HG03432 (cell line): ENCODE measurements at regions not wholly inside any gene's neighbourhood (a gene's known extent, or its start where the extent isn't known, plus 50 kb on each side); places are given as distances from the start of the nearest gene placed in this dataset.
A peak's percentile ranks its signal among the peaks of the same experiment; 100 is the strongest.

ENCODE experiments used
- ATAC-seq: cut with Tn5 transposase; IDR thresholded peaks from one replicate; pipeline ENCODE4 v1.9.1; 2021; ENCODE audit warnings: mild to moderate bottlenecking, moderate library complexity; ENCODE audit not compliant: unreplicated experiment

DNA sequence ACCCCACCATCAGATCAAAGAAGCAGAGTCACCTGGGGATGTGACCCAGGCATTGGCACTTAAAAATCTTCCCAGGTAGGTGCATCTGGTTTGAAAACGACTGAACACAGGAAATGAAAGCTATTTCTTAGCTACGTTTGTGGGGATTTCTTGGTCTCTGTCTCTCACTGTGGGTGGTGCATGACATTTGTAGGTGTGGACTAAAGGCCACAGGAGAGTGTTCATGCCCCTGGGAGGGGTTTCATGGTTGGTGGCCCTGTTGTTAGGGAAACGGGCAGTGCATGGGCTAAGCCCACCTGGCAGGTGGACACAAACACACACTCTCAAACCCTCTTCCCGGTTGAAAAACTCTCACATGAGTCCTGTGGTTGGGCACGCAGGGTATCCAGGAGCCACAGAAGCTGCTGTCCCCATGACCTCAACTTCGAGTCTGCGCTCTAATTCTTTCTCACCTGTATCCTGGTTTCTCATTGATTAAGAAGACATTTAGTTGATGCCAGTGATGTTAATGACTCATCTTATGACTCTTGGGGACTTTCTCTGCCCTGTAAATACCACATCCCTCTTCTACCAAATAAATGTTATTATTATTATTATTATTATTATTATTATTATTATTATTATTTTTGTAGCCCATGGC is 119.4 kb downstream of the MRPS6 start:
- ATAC-seq, result peak; percentile 52

GRCh38 chr21:34195335-34195734 is 122.0 kb downstream of the MRPS6 start:
- no peak for ATAC-seq

DNA sequence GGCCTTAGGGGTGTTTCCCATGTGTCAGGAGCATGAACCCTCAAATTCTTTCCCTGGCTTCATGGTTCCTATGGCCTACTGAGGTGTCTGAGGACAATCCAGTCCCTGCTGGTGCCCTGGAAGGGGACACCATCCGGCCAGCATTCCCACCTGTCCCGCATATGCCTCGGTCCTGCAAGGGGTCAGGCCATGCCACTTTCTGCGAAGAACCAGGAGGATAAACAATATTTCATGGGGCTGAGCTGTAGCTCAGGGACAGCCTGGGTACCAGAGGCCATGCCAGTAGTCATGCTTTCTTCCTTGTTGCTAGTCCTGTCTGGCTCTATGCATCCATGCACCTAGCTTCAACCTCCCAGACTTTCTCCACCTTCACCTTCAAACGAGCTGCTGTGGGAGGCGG is 123.6 kb downstream of the MRPS6 start:
- ATAC-seq, result no peak

DNA sequence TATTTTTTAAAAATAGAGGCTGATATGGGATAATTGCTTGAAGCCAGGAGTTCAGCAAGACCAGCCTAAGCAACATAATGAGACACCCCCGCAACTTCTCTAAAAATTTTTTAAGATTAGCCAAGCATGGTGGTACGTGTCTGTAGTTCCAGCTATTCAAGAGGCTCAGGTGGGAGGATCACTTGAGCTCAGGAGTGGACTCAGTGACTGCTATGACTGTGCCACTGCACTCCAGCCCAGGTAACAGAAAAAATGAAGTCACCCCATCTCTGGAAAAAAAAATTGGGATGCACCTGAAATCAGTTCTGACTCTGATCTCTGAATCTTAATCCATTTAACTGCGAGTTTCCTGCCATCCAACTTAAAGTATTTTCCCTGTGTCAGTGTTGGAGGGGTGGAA is 124.2 kb downstream of the MRPS6 start:
- ATAC-seq, result no peak

DNA sequence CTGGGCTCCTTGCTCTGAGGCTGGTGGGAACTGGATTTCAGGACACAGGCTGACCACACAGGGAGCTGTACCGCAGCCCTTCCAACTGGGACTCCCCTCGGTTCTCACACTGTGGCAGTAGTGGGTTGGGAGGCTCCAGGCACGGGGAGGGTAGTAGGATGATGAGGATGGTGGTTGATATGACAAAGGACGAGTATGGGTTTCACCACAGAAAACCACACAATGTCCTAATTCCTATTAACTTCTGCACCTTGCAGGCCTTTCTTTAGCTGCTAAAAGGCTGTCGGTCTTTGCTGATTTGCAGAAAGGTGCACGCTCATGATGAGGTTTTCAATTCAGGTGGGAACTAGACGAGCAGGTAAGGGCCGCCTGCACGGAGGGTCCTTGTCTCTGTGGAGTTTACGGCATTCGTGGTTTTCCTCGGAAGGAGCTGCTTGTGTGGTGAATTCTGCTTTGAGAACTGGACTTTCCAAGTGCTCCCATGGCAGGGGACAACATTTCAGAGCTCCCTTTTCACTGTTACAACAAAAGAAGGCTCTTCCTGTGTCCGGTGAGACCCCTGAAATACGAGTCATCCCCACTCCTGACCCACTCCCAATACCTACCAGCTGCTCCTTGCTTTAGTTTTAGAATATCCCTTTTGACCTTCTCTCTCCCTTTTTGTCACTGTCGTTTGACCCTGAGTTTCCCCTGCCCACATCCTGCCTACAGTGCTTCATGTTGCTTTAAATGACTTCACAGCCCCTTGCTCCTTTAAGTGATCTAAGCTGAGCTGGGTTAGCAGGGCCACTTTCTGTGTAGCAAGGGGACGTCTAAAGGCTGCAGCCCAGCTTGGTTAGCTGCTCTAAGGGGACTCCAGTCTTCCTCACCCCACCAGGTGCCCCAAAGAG is 125.1 kb downstream of the MRPS6 start:
- peak; percentile 46 for ATAC-seq

GRCh38 chr21:34199121-34199910 is 125.9 kb downstream of the MRPS6 start:
- ATAC-seq, result no peak

GRCh38 chr21:34200288-34200905 is 127.0 kb downstream of the MRPS6 start:
- no peak for ATAC-seq

DNA sequence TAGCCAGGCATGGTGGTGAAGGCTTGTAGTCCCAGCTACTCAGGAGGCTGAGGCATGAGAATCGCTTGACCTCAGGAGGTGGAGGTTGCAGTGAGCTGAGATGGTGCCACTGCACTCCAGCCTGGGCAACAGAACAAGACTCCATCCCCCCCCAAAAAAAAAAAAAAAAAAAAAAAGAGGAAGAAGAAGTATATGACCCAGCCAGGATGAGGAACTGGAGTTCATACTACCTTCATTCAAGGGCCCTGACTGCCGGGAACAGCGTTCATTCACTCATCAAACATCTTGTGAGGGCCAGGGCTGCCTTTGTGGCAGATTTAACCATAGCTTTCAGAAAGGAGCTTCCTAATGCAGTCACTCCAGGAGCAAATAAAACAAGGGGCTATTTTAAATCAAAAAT is 127.6 kb downstream of the MRPS6 start:
- ATAC-seq, result no peak

DNA sequence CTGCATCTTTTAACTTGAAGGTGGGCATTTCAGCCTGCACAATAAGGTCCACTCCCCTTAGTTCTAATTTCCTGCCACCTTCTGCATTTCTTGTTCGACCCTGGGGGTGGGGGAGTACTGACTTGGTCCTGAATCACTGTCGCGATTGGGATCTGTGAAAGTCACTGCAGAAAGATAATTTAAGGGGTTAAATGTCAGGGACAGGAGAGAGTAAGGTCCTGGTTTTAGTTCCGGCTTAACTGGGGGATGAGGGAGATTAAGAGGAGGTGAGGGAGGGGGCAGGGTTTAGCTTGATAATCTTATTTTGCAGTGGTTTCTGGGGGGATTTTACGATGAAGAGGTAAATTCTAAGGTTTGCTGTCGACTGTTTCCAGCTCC is 128.1 kb downstream of the MRPS6 start:
- no peak for ATAC-seq

DNA sequence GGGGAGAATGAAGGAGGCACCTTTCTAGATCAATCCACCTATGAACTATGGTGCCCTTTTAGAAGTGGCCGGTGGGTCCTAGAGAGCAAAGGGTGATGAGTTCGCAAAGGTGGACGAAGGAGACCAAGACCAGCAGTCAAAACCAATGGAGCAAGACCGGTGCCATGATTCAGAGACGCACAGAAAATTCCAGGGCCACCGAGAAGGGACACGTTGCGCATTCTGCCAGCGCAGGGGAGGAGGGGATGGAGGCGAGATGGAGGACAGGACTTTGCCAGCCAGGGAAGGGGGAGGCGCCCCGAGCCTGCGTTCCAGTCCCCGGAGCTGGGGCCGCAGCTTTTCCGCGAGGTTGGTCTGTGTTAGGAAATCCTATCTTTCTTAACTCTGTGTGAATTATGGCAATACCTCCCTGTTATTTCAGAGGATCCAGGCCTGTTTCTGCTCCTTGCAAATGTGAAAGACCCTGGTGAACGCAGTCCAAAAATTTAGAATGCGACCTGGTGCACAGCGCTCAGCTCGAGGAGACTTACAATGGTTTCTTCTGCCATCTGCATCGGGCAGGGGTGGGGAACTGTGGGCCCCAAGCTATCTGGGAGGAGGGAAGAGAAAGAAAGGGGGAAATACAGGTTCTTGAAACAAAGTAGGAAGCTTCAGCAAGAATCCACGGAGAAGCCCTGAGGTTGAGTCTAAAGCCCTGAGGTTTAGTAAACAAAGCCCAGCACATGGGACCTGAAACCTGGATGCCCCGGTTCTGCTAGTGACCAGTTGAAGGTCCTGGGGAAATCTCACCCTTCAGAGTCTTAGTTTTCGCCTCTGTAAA is 129.4 kb downstream of the MRPS6 start:
- no peak for ATAC-seq

DNA sequence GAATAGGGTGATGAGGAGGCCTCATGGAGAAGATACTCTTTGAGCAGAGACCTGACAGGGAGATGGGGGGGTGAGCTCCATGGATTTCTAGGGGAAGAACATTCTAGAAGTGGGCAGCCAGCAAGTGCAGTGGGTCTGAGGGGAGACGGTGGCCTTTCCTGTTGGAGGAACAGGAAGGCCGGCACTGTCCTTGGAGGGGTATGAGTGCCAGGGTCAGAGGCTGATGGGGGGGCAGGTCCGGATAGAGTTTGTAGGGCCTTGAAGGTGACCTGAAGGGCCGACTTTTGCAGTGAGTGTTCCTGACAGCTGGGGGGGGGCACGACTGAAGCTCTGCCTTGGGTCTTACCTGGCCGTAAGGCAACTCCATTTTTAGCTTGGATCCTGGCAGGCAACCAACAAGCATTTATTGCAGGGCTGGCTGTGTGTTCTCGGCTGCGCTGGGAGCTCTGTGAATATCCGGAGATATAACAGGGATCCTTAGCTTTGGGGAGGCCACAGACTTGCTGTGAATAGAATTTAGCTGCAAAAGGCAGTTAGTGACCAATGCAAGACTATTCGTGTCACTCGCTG is 130.6 kb downstream of the MRPS6 start:
- ATAC-seq, result no peak

- no peak for ATAC-seq
These were observed 131.4 kb downstream of the MRPS6 start for GRCh38 chr21:34204481-34205439.

DNA sequence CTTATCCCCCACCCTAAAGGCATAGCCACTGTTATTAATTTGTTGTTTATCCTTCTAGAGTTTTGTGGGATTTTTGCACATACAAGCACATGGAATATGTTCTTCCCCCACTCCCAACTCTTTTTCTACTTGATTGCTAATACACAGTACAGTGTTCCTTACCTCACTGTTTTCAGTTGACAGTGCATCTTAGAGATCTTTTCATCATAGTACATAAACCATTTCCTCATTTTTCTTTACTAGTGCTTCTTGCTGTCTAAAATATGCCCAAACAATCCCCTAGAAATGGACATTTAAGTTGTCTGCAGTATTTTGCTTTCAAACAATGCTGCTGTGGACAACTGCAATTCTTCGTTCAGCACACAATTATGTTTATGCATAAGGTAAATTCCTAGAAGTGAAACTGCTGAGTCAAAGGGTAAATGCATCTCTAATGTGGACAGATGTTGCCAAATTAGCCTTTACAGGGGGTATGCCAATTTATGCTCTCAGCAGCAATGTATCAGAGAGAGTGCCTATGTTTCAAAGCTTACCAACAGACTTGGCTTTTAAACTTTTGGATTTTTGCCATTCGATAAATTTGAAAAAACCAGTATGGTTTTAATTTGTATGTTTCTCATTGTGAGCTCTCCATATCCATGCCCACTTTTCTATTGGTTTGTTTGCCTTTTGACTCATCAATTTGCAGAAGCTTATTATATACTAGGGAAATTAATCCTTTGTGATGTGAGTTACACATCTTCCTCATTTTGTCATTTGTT is 132.6 kb downstream of the MRPS6 start:
- ATAC-seq, result peak; percentile 61

DNA sequence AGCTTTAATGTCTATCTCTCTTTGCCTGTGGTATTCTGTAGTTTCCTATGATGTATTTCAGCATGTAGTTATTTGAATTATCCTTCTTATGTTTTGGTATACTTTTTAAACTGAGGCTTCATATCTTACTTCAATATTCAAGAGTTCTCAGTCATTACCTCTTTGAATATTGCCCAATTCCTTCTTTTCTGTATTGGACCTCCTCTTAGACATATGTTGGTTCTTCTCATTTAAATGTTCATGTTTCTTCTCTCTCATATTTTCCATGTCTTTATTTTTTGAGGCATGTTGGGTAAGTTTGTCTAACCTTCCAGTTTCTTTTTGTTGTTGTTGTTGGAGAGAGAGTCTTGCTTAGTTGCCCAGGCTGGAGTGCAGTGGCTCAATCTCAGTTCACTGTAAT is 140.6 kb downstream of the MRPS6 start:
- ATAC-seq, result no peak

DNA sequence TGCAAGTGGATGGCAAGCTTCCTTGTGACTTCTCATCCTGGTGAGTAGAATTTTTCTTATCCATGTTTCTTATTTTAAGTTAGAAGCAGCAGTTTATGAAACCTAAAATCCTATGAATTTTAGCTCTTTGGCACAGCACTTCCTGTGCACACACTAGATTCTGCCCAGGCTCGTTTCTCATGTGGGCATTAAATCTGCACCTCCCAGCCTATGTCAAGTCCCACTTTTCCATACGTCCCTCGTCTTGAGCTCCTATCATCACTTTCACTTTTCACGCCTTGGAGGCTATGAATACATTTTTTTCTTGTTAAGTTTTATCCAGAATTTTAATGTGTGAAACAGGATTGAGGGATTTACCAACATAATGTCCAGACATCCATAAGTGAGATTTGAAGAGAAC is 142.1 kb downstream of the MRPS6 start:
- ATAC-seq, result no peak

GRCh38 chr21:34215911-34216717 is 142.7 kb downstream of the MRPS6 start:
- no peak for ATAC-seq

DNA sequence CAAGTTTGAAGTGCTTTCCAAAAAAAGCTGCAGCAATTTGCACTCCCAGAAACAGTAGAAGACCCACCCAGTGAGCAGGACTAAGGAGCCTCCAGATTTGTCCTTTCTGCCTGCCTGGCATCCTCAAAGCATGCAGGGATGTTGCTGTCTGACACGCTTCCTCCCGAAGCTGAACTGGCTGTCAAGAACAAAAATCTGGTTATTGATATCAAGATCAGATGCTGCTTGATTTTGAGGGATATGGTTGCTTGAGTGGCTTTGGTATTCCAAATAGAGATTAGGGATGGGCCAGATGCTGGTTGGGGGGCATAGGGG is 143.3 kb downstream of the MRPS6 start:
- ATAC-seq, result no peak

GRCh38 chr21:34217263-34217662 is 143.9 kb downstream of the MRPS6 start:
- no peak for ATAC-seq
